Stimulated activated CD8-positive, alpha-beta memory T cell treated with anti-CD3 and anti-CD28 coated beads, Interleukin-12 subunit alpha, Interleukin-12 subunit beta, amount 100 ng/mL, for 24 hours (primary cell): ENCODE measurements at regions not wholly inside any gene's neighbourhood (a gene's known extent, or its start where the extent isn't known, plus 50 kb on each side); places are given as distances from the start of the nearest gene placed in this dataset.
"Not testable (repeated sequence)": the region's sequence is repeated elsewhere in the genome, so short reads cannot be mapped to it uniquely, and the experiment has no call there.

Experiments
- DNase-seq: peaks from one replicate; pipeline ENCODE4 v3.0.0-alpha.2; 2020; ENCODE audit errors: extremely low read depth

- no peak for DNase-seq
Observed at GRCh38 chr16:79407005-79407404, 193.5 kb downstream of the MAF start.

- DNase-seq: no peak
Observed at GRCh38 chr16:79404571-79404970, 196.0 kb downstream of the MAF start.

DNA sequence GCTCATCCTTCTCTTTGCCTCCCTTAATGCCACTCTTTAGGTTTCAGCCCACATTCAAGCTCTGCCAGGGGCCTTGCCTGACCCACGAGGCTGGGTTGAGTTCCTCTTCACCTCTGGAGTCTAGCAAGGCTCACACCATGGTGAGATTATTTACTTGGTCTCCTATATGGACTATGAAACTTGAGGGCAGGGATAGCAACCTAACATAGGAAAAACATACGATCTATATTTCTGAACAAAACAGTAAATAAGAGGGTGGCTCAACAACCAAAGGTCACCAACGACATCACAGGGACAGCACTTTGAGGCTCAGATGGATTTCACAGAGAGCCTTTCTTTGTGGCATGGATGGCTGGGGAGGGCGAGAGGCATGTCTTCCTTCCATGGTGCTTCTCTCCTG lies 197.0 kb downstream of the MAF start:
- no peak for DNase-seq

GRCh38 chr16:79402920-79403319 lies 197.6 kb downstream of the MAF start:
- DNase-seq: no peak

DNA sequence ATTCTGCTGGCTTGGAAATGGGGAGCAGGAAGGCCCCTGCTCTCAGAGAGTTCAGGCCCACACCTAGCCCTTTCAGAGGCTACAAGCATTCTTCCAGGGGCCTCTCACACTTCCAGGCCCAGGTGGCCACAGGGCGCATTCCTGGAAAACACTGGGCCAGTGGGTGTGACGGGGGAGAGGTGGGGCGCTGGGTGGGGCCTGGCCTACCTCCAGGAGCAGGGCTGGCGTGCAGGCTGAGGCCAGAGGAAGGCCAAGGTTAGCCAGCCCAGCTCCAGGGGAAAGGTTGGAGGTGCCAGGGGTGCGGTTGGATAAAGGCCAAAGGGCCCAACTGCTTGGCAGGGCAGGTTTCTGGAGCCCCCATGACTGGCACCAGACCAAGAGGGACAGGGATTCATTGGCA lies 198.2 kb downstream of the MAF start:
- no peak for DNase-seq

- DNase-seq: no peak
Observed at GRCh38 chr16:79401782-79402181, 198.8 kb downstream of the MAF start.

- DNase-seq: no peak
Observed at GRCh38 chr16:79401157-79401556, 199.4 kb downstream of the MAF start.

DNA sequence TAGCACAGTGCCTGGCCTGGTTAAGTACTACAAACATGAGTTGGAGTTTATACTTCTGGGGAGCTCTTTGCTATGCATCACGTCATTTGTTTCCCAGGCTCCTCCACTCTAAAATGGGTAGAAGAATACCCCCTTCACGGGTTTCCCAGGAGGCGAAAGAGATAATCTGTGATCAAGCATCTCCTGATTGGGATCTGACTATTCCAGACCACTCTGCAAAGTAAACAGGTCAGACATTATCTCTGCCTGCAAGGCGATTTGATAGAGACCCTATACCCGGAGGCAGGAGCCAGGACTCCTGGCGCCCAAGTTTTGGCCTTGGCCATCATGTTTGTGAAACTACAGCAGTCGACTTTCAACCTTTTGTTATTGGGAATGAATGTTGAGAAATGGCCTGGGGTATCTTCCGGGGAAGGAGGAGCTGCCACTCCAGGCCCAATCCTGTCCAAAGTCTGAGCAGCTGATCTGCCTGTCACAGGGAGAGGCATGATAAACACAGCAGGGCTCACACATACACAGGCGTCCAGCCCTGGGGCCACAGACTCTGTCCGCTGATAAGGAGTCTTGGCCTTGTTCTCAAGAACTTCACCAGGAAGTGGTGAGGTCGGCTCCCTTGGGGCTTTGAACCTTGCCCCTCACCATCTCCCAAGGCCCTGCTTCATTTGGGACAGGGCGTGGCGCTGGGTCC lies 199.9 kb downstream of the MAF start:
- no peak for DNase-seq

DNA sequence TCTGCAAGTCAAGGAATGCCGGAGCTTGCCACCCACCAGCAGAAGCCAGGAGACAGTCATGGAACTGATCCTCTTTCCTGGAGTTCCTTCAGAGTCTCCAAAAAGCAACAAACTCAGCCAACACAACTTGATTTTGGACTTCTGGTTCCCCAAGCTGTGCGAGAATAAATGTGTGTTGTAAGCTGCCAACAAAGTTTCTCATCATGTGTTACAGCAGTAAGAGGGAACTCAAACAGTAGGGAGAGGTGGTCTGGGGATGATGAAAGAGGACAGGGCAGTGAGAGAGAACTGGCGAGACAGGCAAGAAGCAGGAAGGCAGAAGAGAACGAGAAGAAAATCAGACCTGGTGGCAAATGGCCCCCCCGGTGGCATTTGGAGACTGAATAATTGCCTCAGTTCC lies 204.9 kb downstream of the MAF start:
- no peak for DNase-seq

- no peak for DNase-seq
Observed at GRCh38 chr16:79394206-79394605, 206.3 kb downstream of the MAF start.

DNA sequence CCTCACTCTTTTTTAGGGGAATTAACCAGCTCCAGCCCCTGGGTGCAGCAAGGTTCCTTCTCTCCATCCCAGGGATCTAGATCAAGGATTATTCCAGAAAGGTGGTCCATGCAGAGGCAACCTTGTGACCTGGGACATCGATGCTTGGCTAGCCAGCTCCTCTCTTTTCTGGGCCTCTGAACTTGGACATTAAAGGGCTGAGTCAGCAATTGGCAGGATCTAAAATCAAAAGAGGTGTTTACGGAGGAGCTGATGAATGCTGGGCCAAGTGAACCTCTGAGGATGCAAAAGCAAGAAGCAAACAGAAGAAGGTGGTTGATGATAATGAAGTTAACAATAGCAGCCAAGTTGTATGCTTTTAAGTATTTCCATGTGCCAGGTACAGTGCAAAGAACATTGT lies 207.0 kb downstream of the MAF start:
- DNase-seq: no peak

DNA sequence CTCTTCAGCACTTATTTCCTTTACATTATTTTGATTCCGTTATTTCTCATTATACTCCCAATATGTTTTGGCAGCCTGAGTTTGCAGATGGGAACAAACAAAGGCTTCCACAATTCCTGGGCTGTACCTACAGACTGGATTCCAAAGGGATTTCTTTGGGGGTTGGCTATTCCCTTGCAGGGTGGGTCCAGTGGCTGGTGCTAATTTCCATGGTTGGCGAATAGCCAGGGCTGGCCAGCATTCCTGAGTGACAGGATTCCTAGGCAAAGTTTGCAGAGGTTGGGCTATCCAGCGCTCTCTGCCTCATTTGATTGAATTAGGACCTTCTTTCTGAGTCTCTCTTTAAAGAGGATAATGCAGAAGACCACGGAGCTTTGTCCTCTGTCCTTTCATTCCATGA lies 207.4 kb downstream of the MAF start:
- no peak for DNase-seq

GRCh38 chr16:79392081-79392480 lies 208.5 kb downstream of the MAF start:
- DNase-seq: no peak

GRCh38 chr16:79391395-79391794 lies 209.1 kb downstream of the MAF start:
- no peak for DNase-seq

- DNase-seq: no peak
Observed at GRCh38 chr16:79390481-79391051, 210.0 kb downstream of the MAF start.

- no peak for DNase-seq
Observed at GRCh38 chr16:79388396-79388795, 212.1 kb downstream of the MAF start.

DNA sequence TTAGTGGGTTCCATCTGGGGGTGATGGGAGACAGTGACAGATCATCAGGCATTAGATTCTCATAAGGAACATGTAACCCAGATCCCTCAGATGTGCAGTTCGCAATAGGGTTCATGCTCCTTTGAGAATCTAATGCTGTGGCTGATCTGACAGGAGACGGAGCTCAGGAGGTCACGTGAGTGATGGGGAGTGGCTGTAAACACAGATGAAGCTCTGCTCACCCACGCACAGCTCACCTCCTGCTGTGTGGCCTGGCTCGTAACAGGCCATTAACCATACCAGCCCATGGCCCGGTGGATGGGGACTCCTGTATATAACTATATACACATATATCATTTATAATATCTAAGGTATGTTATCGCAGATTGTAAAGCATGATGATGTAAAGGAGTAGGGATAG lies 214.2 kb downstream of the MAF start:
- no peak for DNase-seq

GRCh38 chr16:79381603-79382042 lies 218.9 kb downstream of the MAF start:
- no peak for DNase-seq

DNA sequence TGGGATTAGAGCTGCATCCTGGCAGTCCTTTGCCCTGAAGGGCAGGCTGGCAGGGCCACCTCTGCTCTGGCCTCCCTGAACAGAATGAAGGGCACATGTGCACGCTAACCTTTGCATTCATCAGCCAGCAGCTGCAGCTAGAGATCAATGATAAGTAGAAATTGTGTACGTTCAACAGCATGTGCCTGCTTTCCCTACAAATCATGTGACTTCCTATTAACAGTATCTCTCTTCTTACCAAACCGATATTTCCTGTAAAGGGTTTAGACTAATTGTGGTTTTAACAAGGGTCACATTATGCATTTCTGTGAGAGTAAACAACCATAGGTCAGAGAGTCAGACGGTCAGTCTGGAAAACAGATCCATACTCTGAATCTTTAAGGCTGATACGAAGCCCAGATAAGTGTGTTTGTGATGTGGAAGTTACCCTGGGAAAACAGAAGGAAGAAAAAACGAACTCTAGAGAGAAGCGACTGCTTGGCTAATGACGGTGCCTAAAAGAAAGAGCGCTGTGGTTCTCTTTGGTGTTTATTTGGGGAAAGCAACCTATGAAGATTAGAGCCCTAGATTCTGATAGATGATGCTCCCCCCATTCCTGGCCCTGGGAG lies 219.4 kb downstream of the MAF start:
- no peak for DNase-seq

DNA sequence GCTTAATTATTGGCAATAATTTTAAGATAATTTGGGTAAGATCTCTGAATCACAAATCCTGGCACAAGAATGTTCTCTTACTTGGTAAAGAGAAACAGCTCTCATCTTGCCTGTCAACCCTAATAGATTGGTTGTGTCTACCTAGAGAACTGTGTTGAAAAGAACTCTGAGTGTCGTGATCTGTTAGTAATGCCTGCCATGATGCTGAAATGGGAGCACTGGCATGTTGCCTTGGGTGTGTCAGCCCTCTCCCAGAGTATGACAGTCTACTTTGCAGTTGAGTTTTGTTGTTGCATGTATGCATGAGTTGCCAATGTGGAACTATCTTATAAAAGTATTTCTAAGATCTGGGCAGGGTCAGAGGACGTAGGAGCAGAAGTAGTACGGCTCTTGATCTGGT lies 221.4 kb downstream of the MAF start:
- no peak for DNase-seq

DNA sequence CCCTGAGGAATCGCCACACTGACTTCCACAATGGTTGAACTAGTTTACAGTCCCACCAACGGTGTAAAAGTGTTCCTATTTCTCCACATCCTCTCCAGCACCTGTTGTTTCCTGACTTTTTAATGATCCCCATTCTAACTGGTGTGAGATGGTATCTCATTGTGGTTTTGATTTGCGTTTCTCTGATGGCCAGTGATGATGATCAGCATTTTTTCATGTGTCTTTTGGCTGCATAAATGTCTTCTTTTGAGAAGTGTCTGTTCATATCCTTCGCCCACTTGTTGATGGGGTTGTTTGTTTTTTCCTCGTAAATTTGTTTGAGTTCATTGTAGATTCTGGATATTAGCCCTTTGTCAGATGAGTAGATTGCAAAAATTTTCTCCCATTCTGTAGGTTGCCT lies 223.5 kb downstream of the MAF start:
- DNase-seq: not testable (repeated sequence)

- DNase-seq: no peak
Observed at GRCh38 chr16:79375351-79375750, 225.2 kb downstream of the MAF start.

DNA sequence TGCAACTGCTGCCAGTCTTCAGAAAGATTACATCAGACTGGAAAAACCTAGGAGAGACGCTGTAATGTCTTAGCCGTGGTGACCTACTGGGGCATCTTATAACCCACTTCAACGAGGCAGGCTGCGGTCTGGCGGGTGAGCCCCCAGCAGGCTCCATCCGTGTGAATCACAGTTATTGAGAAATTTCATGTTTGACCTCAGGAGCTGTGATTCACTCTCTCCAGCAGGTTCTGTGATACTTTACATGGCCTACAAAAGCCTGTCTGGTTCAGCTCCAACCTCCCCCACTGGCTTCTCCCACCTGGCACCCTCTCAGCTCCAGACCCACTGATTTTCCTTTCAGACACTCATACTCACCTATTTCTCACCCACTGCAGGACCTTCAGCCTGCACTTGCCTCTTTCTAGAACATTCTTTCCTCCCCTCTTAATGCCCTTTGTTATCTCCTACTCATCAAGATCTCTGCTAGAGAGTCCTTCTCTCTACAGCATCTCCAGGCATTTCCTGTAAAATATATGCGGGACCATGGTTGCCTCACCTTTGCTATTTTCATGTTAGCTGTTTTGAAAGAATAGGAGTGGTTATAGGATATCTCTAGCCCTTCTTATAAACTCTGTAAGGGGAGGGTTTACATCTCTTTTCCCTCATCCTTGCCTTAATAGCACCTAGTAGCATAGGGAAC lies 227.9 kb downstream of the MAF start:
- DNase-seq: no peak
